ENCODE measurements at regions not wholly inside any gene's neighbourhood (a gene's known extent, or its start where the extent isn't known, plus 50 kb on each side); places are given as distances from the start of the nearest gene placed in this dataset.

DNA sequence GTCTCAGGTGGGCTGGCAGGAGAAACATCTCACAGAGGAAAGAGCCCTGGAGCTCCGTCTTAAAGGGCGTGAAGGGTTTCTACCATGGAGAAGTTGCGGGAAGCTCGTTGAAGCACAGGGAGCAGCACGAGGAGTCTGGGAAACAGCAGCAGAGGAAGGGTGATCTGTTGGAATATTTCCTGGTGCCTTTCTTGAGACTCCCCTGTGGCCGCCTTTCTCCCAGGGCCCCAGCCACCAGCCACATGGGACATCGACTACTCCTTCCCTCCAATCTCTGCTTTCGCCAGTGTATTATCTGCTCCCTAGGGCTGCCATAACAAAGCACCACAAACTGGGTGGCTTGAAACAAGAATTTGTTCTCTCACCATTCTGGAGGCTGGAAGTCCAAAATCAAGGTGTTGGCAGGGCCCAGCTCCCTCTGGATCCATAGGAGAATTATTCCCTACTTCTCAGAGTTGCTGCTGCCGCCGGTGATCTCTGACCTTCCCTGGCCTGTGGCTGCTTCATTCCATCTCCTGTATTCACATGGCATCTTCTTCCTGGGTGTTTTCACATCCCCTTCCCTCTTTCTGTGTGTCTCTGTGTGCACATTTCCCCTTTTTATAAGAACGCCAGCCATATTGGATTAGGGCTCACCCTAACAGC, 152.8 kb upstream of the GSC start:
- H3K4me1 ChIP-seq (ENCODE audit: insufficient read depth, low read length, poor library complexity, severe bottlenecking): no peaks in the 10 kb centered on the region
- TF ChIP-seq EZH2phosphoT487 (IDR thresholded peaks at IDR 0.05; ENCODE audit: borderline replicate concordance, low read depth, low read length) (no peak), CTCF (conservative IDR thresholded peaks at IDR 0.05; ENCODE audit: low read length) (no peak)
- H3K27ac ChIP-seq (ENCODE audit: low read depth, low read length, poor library complexity, severe bottlenecking): no peak overlapping the region
- H3K9me3 ChIP-seq (ENCODE audit: low read length): no peaks in the 10 kb centered on the region
- BruUV-seq (replicated peaks): no TSS peak
- H3K9me2 ChIP-seq (ENCODE audit: insufficient read depth, low read length): no peaks in the 10 kb centered on the region
- H3K4me3 ChIP-seq (ENCODE audit: low read depth, low read length, poor library complexity, severe bottlenecking): no peak overlapping the region
- H3K36me3 ChIP-seq (ENCODE audit: insufficient read depth, low read length): no peaks in the 10 kb centered on the region
- no peaks in the 10 kb centered on the region for H3K79me2 ChIP-seq (ENCODE audit: insufficient read depth, low read depth, low read length)
- no peak overlapping the region for H3K4me2 ChIP-seq (ENCODE audit: low read length)
- H4K20me1 ChIP-seq (ENCODE audit: insufficient read depth, low read length): no peaks in the 10 kb centered on the region
- H2AFZ ChIP-seq (ENCODE audit: low read length): no peak overlapping the region
- intact Hi-C loops (cut with micrococcal nuclease; ENCODE audit: unreplicated experiment): no loop called here
- ChIA-PET POLR2A (no interaction called here), CTCF (ENCODE audit: unreplicated experiment) (no interaction called here)
- DNase-seq (ENCODE audit: low spot score): no peak

DNA sequence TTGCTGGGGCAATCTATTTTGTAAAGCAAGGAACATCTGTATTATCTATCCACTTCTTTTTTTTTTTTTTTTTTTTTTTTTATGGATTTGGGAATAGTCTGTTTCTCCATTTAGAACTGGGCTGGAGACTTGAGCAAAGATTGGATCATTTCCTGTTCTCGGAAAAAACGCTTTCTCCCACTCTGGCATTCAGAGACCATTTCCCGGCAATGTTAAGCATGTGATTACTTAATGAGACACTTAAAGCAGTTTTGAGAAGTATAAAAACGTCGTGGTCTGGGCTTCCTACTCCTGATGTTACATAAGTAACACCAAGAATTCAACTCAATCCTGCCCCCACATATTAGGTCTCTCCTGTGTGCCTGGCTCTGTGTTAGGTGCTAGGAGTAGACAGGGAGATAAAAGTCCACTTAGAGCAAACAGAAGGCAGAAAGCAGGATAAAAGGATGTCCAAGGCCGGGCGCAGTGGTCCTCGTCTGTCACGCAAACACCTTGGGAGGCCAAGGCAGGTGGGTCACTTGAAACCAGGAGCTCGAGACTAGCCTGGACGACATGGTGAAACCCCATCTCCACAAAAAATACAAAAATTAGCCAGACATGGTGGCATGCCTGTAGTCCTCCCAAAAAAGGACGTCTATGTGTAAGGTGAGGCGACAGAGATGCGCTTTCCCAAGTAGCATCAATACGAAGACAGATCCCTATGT, 152.1 kb upstream of the GSC start:
- Histone ChIP-seq H3K4me2 (ENCODE audit: low read length) (no peak overlapping the region), H3K4me3 (ENCODE audit: low read depth, low read length, poor library complexity, severe bottlenecking) (no peak overlapping the region), H3K9me2 (ENCODE audit: insufficient read depth, low read length) (no peaks in the 10 kb centered on the region), H3K27ac (ENCODE audit: low read depth, low read length, poor library complexity, severe bottlenecking) (no peak overlapping the region), H2AFZ (ENCODE audit: low read length) (no peak overlapping the region), H3K79me2 (ENCODE audit: insufficient read depth, low read depth, low read length) (no peaks in the 10 kb centered on the region), H4K20me1 (ENCODE audit: insufficient read depth, low read length) (no peaks in the 10 kb centered on the region), H3K4me1 (ENCODE audit: insufficient read depth, low read length, poor library complexity, severe bottlenecking) (no peaks in the 10 kb centered on the region), H3K36me3 (ENCODE audit: insufficient read depth, low read length) (no peaks in the 10 kb centered on the region), H3K9me3 (ENCODE audit: low read length) (no peaks in the 10 kb centered on the region)
- no peak for TF ChIP-seq CTCF (conservative IDR thresholded peaks at IDR 0.05; ENCODE audit: low read length)
- TF ChIP-seq EZH2phosphoT487 (IDR thresholded peaks at IDR 0.05; ENCODE audit: borderline replicate concordance, low read depth, low read length): no peak
- BruUV-seq (replicated peaks): no TSS peak
- POLR2A ChIA-PET: interaction anchor here (0.7 kb wide), 1 partner anchor 482 kb away, joined by 3 read pairs; no protein-coding TSS in a partner anchor
- CTCF ChIA-PET (ENCODE audit: unreplicated experiment): no interaction called here
- intact Hi-C loops (cut with micrococcal nuclease; ENCODE audit: unreplicated experiment): no loop called here
- no peak for DNase-seq (ENCODE audit: low spot score)

DNA sequence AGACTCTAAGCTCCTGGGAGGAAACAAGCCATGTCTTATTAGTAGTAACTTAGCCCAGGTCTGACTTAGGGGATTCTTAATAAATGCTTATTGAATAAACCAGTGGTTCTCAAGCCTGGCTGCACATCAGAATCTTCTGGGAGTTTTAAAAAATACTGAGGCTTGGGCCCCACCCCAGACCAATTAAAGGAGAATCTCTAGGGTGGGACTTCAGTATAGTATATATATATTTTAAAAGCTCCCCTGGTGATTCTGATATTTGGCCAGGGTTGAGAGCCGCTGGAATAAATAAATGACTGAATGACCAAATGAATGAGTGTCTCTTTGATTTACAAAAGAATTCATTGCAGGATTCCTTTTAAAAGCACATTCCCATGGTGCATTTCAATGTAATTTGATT, 151.5 kb upstream of the GSC start:
- BruUV-seq (replicated peaks): no TSS peak
- TF ChIP-seq EZH2phosphoT487 (IDR thresholded peaks at IDR 0.05; ENCODE audit: borderline replicate concordance, low read depth, low read length) (no peak), CTCF (conservative IDR thresholded peaks at IDR 0.05; ENCODE audit: low read length) (no peak)
- Histone ChIP-seq H3K4me3 (ENCODE audit: low read depth, low read length, poor library complexity, severe bottlenecking) (no peak overlapping the region), H2AFZ (ENCODE audit: low read length) (no peak overlapping the region), H4K20me1 (ENCODE audit: insufficient read depth, low read length) (no peaks in the 10 kb centered on the region), H3K79me2 (ENCODE audit: insufficient read depth, low read depth, low read length) (no peaks in the 10 kb centered on the region), H3K9me3 (ENCODE audit: low read length) (no peaks in the 10 kb centered on the region), H3K27ac (ENCODE audit: low read depth, low read length, poor library complexity, severe bottlenecking) (no peak overlapping the region), H3K4me1 (ENCODE audit: insufficient read depth, low read length, poor library complexity, severe bottlenecking) (no peaks in the 10 kb centered on the region), H3K36me3 (ENCODE audit: insufficient read depth, low read length) (no peaks in the 10 kb centered on the region), H3K9me2 (ENCODE audit: insufficient read depth, low read length) (no peaks in the 10 kb centered on the region), H3K4me2 (ENCODE audit: low read length) (no peak overlapping the region)
- ChIA-PET CTCF (ENCODE audit: unreplicated experiment) (no interaction called here), POLR2A (no interaction called here)
- intact Hi-C loops (cut with micrococcal nuclease; ENCODE audit: unreplicated experiment): no loop called here
- no peak for DNase-seq (ENCODE audit: low spot score)

All from OCI-LY7 (cell line).